SK-N-SH (cell line): ENCODE measurements at regions not wholly inside any gene's neighbourhood (a gene's known extent, or its start where the extent isn't known, plus 50 kb on each side); places are given as distances from the start of the nearest gene placed in this dataset.

ENCODE experiments used
- CTCF ChIA-PET: fragments of 300-600, 350-600 bp; formaldehyde crosslinking; extraction: SDS; loops from one replicate; lab custom pipeline; 2021; lab: Yijun Ruan, JAX
- POLR2A ChIA-PET: fragments of 350-600 bp; sonication (Branson Sonifier 250); formaldehyde crosslinking; extraction: SDS; loops from one replicate; lab custom pipeline; 2020; ENCODE audit warnings: antibody characterized with exemption, inconsistent platforms; lab: Yijun Ruan, JAX
- DNase-seq: peaks from one replicate; pipeline ENCODE4 v3.0.0; 2012
- H2AFZ ChIP-seq: fragments of 200-600 bp; sonication (generic); 2 replicates; pipeline ENCODE4 v1.8.1; 2016; ENCODE audit warnings: antibody characterized with exemption, mild to moderate bottlenecking, low read depth
- H3F3A ChIP-seq: fragments of 200-600 bp; sonication (generic); replicated peaks from 2 replicates; pipeline ENCODE3; 2016; ENCODE audit warnings: antibody characterized with exemption, mild to moderate bottlenecking; ENCODE audit not compliant: insufficient read depth
- H3K27ac ChIP-seq, 2 experiments: fragments of 200-500 bp in 1 of 2; fragments of 200-600 bp in 1 of 2; sonication (Bioruptor generic) in 1 of 2; sonication (generic), shearing (Covaris generic) in 1 of 2; 2 replicates each; pipeline versions ENCODE4 v1.5.1 to v1.6.1; 2014 to 2016; ENCODE audit warnings: low read depth in 2 of 2, inconsistent platforms in 1 of 2, low read length in 1 of 2, mild to moderate bottlenecking in 1 of 2, mixed read lengths in 1 of 2
- H3K27me3 ChIP-seq: fragments of 200-600 bp; sonication (generic), shearing (Covaris generic); 2 replicates; pipeline ENCODE4 v1.6.1; 2016; ENCODE audit warnings: mixed run types; ENCODE audit not compliant: insufficient read depth
- H3K36me3 ChIP-seq, 2 experiments: fragments of 200-500 bp in 1 of 2; fragments of 200-600 bp in 1 of 2; sonication (Bioruptor generic) in 1 of 2; sonication (generic) in 1 of 2; replicated peaks in 1 of 2; 2 replicates each; pipeline versions ENCODE3 to v1.5.1; 2014 to 2016; ENCODE audit warnings: low read length in 1 of 2, mild to moderate bottlenecking in 1 of 2; ENCODE audit not compliant: insufficient read depth in 2 of 2, control insufficient read depth in 1 of 2
- H3K4me1 ChIP-seq, 2 experiments: fragments of 200-500 bp in 1 of 2; fragments of 200-600 bp in 1 of 2; sonication (Bioruptor generic) in 1 of 2; sonication (generic), shearing (Covaris generic) in 1 of 2; 2 replicates each; pipeline versions ENCODE4 v1.5.1 to v1.6.1; 2014 to 2016; ENCODE audit warnings: low read depth in 1 of 2, low read length in 1 of 2, mixed run types in 1 of 2; ENCODE audit not compliant: insufficient read depth in 2 of 2, control insufficient read depth in 1 of 2
- H3K4me2 ChIP-seq: fragments of 200-600 bp; sonication (generic), shearing (Covaris generic); 2 replicates; pipeline ENCODE4 v1.6.1; 2017; ENCODE audit warnings: mixed run types
- H3K4me3 ChIP-seq, 2 experiments: fragments of 200-500 bp in 1 of 2; fragments of 200-600 bp in 1 of 2; sonication (Bioruptor generic) in 1 of 2; sonication (generic), shearing (Covaris generic) in 1 of 2; 2 replicates each; pipeline versions ENCODE4 v1.5.1 to v1.8.1; 2014 to 2016; ENCODE audit warnings: low read depth in 2 of 2, inconsistent platforms in 1 of 2, low read length in 1 of 2, mild to moderate bottlenecking in 1 of 2, mixed read lengths in 1 of 2, moderate library complexity in 1 of 2
- H3K79me2 ChIP-seq: fragments of 200-600 bp; sonication (generic); 2 replicates; pipeline ENCODE4 v1.8.1; 2017; ENCODE audit warnings: mild to moderate bottlenecking; ENCODE audit not compliant: insufficient read depth
- H3K9ac ChIP-seq: fragments of 200-600 bp; sonication (generic); 2 replicates; pipeline ENCODE4 v1.6.1; 2017; ENCODE audit warnings: mixed run types
- H3K9me2 ChIP-seq: fragments of 200-600 bp; sonication (generic); 2 replicates; pipeline ENCODE4 v1.6.1; 2017; ENCODE audit warnings: mixed run types
- H3K9me3 ChIP-seq: fragments of 200-600 bp; sonication (generic); 2 replicates; pipeline ENCODE4 v1.6.1; 2017; ENCODE audit warnings: mixed run types, mild to moderate bottlenecking, moderate library complexity
- H4K20me1 ChIP-seq: fragments of 200-600 bp; sonication (generic); 2 replicates; pipeline ENCODE4 v1.6.1; 2017; ENCODE audit warnings: mild to moderate bottlenecking, mixed run types; ENCODE audit not compliant: insufficient read depth
- CHD2 ChIP-seq: fragments of 150-350 bp; IDR thresholded peaks from 2 replicates; pipeline ENCODE4 v1.6.1; 2018; ENCODE audit warnings: low read length; ENCODE audit not compliant: partially characterized antibody
- EP300 ChIP-seq, 2 experiments: IDR thresholded peaks; 2 replicates each; pipeline versions ENCODE4 v1.4.0 to v1.6.1; 2012; ENCODE audit warnings: borderline replicate concordance in 1 of 2, low read depth in 1 of 2, low read length in 1 of 2
- FOSL2 ChIP-seq: IDR thresholded peaks from 2 replicates; pipeline ENCODE4 v1.4.0; 2012; ENCODE audit warnings: low read depth, mild to moderate bottlenecking, moderate library complexity, borderline replicate concordance
- FOXM1 ChIP-seq: IDR thresholded peaks from 2 replicates; pipeline ENCODE4 v1.4.0; 2012; ENCODE audit warnings: low read depth, mild to moderate bottlenecking
- MXI1 ChIP-seq: IDR thresholded peaks from 2 replicates; pipeline ENCODE4 v1.6.1; 2012; ENCODE audit warnings: mild to moderate bottlenecking, low read depth, low read length, improper control_type of control experiment
- NRF1 ChIP-seq: IDR thresholded peaks from 2 replicates; pipeline ENCODE4 v1.6.1; 2012; ENCODE audit warnings: low read depth, mild to moderate bottlenecking, low read length
- POLR2AphosphoS5 ChIP-seq: IDR thresholded peaks from 2 replicates; pipeline ENCODE4 v1.6.1; 2012; ENCODE audit warnings: low read depth, low read length
- RAD21 ChIP-seq: IDR thresholded peaks from 2 replicates; pipeline ENCODE4 v1.6.1; 2012; ENCODE audit warnings: mild to moderate bottlenecking, low read length
- RFX5 ChIP-seq: IDR thresholded peaks from 2 replicates; pipeline ENCODE4 v1.6.1; 2012; ENCODE audit warnings: mild to moderate bottlenecking, improper control_type of control experiment, low read length
- TAF1 ChIP-seq: IDR thresholded peaks from 2 replicates; pipeline ENCODE4 v1.6.1; 2012; ENCODE audit warnings: low read depth, mild to moderate bottlenecking, low read length, moderate library complexity, borderline replicate concordance
- TEAD4 ChIP-seq: IDR thresholded peaks from 2 replicates; pipeline ENCODE4 v1.4.0; 2012; ENCODE audit warnings: mild to moderate bottlenecking, borderline replicate concordance; ENCODE audit not compliant: insufficient read depth
- USF1 ChIP-seq: IDR thresholded peaks from 2 replicates; pipeline ENCODE4 v1.4.0; 2012; ENCODE audit warnings: low read depth, borderline replicate concordance
- USF2 ChIP-seq: fragments of 150-350 bp; IDR thresholded peaks from 2 replicates; pipeline ENCODE4 v1.6.1; 2017; ENCODE audit warnings: antibody characterized with exemption, low read length, low read depth, borderline replicate concordance
- YY1 ChIP-seq: IDR thresholded peaks from 2 replicates; pipeline ENCODE4 v1.4.0; 2012; ENCODE audit warnings: low read depth, mild to moderate bottlenecking
- WGBS: methylation state at CpG from one replicate; pipeline ENCODE4 v1.1.6; 2017; ENCODE audit warnings: low lambda C conversion rate; 5-methylcytosine and 5-hydroxymethylcytosine counted together
- TF ChIP-seq, protein P1 (sequence below): fragments of 200-600 bp; sonication (generic); IDR thresholded peaks from 2 replicates; pipeline ENCODE4 v1.6.1; 2017; ENCODE audit warnings: antibody characterized with exemption, mild to moderate bottlenecking, moderate library complexity

- H3F3A ChIP-seq: no peaks in the 10 kb centered on the region
- H3K4me1 ChIP-seq: no peaks in the 10 kb centered on the region
- no peak overlapping the region for H3K9ac ChIP-seq
- H4K20me1 ChIP-seq: no peaks in the 10 kb centered on the region
- POLR2A ChIA-PET: no interaction called here
- 0% methylated on average over 2 of the region's 2 CpGs for WGBS
- no peak overlapping the region for H2AFZ ChIP-seq
- DNase-seq: no peak
- no peaks in the 10 kb centered on the region for H3K27me3 ChIP-seq
- no peak overlapping the region for H3K27ac ChIP-seq
- TF ChIP-seq USF1 (no peak), RFX5 (no peak)
- no peaks in the 10 kb centered on the region for H3K36me3 ChIP-seq
- no peaks in the 10 kb centered on the region for H3K9me3 ChIP-seq
- H3K79me2 ChIP-seq: no peaks in the 10 kb centered on the region
- H3K9me2 ChIP-seq: no peaks in the 10 kb centered on the region
- CTCF ChIA-PET: no interaction called here
- no peak overlapping the region for H3K4me3 ChIP-seq
- H3K4me2 ChIP-seq: no peak overlapping the region
These were observed 699.4 kb upstream of the TMEM132C start for GRCh38 chr12:127567531-127567930.

- CTCF ChIA-PET: no interaction called here
- no peak overlapping the region for H3K4me2 ChIP-seq
These were observed 696.6 kb upstream of the TMEM132C start for GRCh38 chr12:127570387-127570786.

More at GRCh38 chr12:127570387-127570786, 696.6 kb upstream of the TMEM132C start:
- H3K9me2 ChIP-seq: no peaks in the 10 kb centered on the region
- H3K79me2 ChIP-seq: no peaks in the 10 kb centered on the region
- H4K20me1 ChIP-seq: no peaks in the 10 kb centered on the region
- H3K27ac ChIP-seq: no peak overlapping the region
- H3F3A ChIP-seq: no peaks in the 10 kb centered on the region
- H3K4me3 ChIP-seq: no peak overlapping the region
- TF ChIP-seq TAF1: no peak
- TF ChIP-seq, protein P1, sequence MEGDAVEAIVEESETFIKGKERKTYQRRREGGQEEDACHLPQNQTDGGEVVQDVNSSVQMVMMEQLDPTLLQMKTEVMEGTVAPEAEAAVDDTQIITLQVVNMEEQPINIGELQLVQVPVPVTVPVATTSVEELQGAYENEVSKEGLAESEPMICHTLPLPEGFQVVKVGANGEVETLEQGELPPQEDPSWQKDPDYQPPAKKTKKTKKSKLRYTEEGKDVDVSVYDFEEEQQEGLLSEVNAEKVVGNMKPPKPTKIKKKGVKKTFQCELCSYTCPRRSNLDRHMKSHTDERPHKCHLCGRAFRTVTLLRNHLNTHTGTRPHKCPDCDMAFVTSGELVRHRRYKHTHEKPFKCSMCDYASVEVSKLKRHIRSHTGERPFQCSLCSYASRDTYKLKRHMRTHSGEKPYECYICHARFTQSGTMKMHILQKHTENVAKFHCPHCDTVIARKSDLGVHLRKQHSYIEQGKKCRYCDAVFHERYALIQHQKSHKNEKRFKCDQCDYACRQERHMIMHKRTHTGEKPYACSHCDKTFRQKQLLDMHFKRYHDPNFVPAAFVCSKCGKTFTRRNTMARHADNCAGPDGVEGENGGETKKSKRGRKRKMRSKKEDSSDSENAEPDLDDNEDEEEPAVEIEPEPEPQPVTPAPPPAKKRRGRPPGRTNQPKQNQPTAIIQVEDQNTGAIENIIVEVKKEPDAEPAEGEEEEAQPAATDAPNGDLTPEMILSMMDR: no peak
- TF ChIP-seq FOXM1: no peak
- no peak for TF ChIP-seq CHD2
- TF ChIP-seq TEAD4: no peak
- no peak for TF ChIP-seq POLR2AphosphoS5
- no peak for TF ChIP-seq FOSL2
- TF ChIP-seq RAD21: no peak
- TF ChIP-seq USF2: no peak
- TF ChIP-seq NRF1: no peak
- no peak for TF ChIP-seq YY1
- no peak for TF ChIP-seq EP300 (IDR thresholded peaks at IDR 0.05; ENCODE audit: borderline replicate concordance in 1 of 2, low read depth in 1 of 2, low read length in 1 of 2)
- TF ChIP-seq MXI1: no peak
- TF ChIP-seq, all 33 proteins: peak for 0
- H2AFZ ChIP-seq: no peak overlapping the region
- no peaks in the 10 kb centered on the region for H3K9me3 ChIP-seq
- H3K4me1 ChIP-seq: no peaks in the 10 kb centered on the region
- no peak overlapping the region for H3K9ac ChIP-seq
- no peaks in the 10 kb centered on the region for H3K36me3 ChIP-seq
- H3K27me3 ChIP-seq: no peaks in the 10 kb centered on the region
- DNase-seq: no peak
- POLR2A ChIA-PET: no interaction called here
